Nephron (organoid): ENCODE measurements at regions not wholly inside any gene's neighbourhood (a gene's known extent, or its start where the extent isn't known, plus 50 kb on each side); places are given as distances from the start of the nearest gene placed in this dataset.

Experiments used
- H3K27ac Mint-ChIP-seq, 3 experiments: 2 replicates each; pipeline ENCODE4 v1.8.0; 2020; ENCODE audit warnings: mixed read lengths in 3 of 3, mild to moderate bottlenecking in 2 of 3, moderate library complexity in 1 of 3
- H3K27me3 Mint-ChIP-seq: 2 replicates; pipeline ENCODE4 v1.8.0; 2021; ENCODE audit warnings: low read depth, mild to moderate bottlenecking, moderate library complexity, mixed read lengths
- H3K36me3 Mint-ChIP-seq: 2 replicates; pipeline ENCODE4 v1.8.0; 2020; ENCODE audit warnings: low read depth, mixed read lengths
- H3K4me1 Mint-ChIP-seq: 2 replicates; pipeline ENCODE4 v1.8.0; 2020; ENCODE audit warnings: mixed read lengths
- H3K4me3 Mint-ChIP-seq, 3 experiments: 2 replicates each; pipeline ENCODE4 v1.8.0; 2020; ENCODE audit warnings: mild to moderate bottlenecking in 3 of 3, mixed read lengths in 3 of 3, moderate library complexity in 2 of 3
- H3K9me3 Mint-ChIP-seq: 2 replicates; pipeline ENCODE4 v1.8.0; 2020; ENCODE audit warnings: mixed read lengths
- TF ChIP-seq, protein P1 (sequence below), 3 experiments: fragments of 200-600 bp; sonication (generic); IDR thresholded peaks; one replicate each; pipeline ENCODE4 v1.5.0; 2021; ENCODE audit warnings: antibody characterized with exemption in 3 of 3; ENCODE audit not compliant: unreplicated experiment in 3 of 3

DNA sequence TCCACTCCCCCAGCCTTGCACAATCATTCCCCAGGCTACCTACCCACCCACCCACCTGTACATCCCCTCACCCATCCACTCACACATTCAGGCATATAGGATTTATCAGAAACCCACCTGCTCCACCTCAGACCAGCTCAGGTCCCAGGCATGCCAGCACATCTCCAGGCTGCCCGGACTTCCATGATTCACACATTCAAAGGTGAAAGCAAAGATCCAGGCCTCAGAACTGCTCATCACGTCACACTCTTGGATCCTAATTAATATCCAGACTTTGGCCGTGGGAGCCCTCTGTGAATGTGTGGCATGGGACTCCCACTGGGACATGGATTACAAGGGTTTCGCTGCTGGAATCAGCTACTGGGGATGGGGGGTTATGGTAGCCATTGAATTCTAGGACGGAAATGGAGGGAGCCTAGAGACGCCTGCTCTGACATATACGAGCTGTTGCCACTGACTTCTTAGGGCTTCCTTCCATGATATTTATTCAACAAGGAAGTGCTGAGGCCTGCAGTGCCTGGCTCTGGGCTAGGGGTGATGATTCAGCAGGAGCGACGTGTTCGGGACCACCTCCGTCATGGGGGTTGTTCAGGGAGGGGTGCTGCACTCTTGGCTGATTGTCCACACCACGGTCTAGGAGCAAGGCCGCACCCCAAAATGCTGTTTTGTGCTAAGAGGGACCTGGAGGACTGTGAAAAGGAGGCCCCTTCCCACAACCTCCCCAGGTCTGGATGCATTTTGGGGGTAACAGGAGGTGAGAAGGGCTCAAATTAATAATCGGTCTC, 56.9 kb upstream of the ADRA2C start:
- TF ChIP-seq, protein P1, sequence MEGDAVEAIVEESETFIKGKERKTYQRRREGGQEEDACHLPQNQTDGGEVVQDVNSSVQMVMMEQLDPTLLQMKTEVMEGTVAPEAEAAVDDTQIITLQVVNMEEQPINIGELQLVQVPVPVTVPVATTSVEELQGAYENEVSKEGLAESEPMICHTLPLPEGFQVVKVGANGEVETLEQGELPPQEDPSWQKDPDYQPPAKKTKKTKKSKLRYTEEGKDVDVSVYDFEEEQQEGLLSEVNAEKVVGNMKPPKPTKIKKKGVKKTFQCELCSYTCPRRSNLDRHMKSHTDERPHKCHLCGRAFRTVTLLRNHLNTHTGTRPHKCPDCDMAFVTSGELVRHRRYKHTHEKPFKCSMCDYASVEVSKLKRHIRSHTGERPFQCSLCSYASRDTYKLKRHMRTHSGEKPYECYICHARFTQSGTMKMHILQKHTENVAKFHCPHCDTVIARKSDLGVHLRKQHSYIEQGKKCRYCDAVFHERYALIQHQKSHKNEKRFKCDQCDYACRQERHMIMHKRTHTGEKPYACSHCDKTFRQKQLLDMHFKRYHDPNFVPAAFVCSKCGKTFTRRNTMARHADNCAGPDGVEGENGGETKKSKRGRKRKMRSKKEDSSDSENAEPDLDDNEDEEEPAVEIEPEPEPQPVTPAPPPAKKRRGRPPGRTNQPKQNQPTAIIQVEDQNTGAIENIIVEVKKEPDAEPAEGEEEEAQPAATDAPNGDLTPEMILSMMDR (IDR thresholded peaks at IDR 0.05; ENCODE audit: unreplicated experiment in 3 of 3): no peak
- Mint-ChIP-seq H3K27ac (peak overlapping the region; percentile 26 to 82 (median 65)), H3K4me1 (peaks cover 46% of the 10 kb centered on the region)

DNA sequence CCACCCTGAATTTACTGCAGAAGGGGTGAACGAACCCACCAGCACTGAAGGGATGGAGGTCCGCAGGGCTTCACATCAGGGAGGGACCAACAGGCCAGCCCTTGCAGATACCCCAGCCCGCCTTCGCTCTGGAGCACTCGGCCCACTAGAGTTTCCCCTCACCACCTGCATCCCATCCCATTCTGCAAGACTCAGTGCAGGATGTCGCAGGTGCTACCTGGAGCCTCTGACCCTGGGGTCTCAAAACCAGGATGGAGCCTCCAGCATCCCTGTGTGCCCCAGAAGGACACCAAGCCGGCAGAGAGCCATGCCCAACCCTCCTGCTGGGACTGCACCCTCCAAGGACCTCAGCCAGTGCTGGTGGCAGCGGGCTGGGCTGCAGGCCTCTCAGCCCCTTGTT, 57.6 kb upstream of the ADRA2C start:
- Mint-ChIP-seq H3K27ac (peak overlapping the region in 2 of 3 experiments; percentile 26 to 82), H3K36me3 (no peaks in the 10 kb centered on the region), H3K4me3 (no peak overlapping the region), H3K9me3 (no peaks in the 10 kb centered on the region), H3K4me1 (peaks cover 50% of the 10 kb centered on the region), H3K27me3 (peaks cover 17% of the 10 kb centered on the region)
- TF ChIP-seq, protein P1 (IDR thresholded peaks at IDR 0.05; ENCODE audit: unreplicated experiment in 3 of 3): no peak

More for the DNA sequence above, 56.9 kb upstream of the ADRA2C start:
- Mint-ChIP-seq H3K9me3 (no peaks in the 10 kb centered on the region), H3K27me3 (peaks cover 17% of the 10 kb centered on the region), H3K4me3 (peak overlapping the region in 2 of 3 experiments; percentile 21 to 52), H3K36me3 (no peaks in the 10 kb centered on the region)

DNA sequence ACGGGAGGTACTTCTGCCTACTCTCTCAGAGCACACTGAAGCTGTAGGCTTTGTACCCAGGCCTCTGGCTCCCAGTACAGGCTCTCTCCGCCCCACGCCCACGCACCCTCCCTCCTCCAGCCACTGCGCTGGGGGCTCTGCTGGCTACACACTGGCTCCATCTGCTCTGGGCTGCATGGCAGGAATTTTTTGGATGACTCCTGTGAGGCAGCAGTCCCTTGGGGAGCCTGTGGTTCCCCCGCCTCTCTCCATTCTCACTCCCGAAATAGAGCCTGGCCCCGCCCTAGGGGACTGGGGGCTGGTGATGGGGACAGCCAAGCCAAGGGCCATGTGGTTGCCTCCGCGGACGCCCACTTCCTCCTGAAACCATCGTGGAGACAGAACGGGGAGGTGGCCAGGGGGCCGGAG, 58.1 kb upstream of the ADRA2C start:
- Mint-ChIP-seq H3K9me3 (no peaks in the 10 kb centered on the region), H3K4me3 (peak overlapping the region; percentile 44 to 57 (median 50)), H3K27ac (peak overlapping the region; percentile 2 to 83 (median 7)), H3K27me3 (peaks cover 17% of the 10 kb centered on the region), H3K4me1 (peaks cover 48% of the 10 kb centered on the region), H3K36me3 (no peaks in the 10 kb centered on the region)
- TF ChIP-seq, protein P1 (IDR thresholded peaks at IDR 0.05; ENCODE audit: unreplicated experiment in 3 of 3): no peak

DNA sequence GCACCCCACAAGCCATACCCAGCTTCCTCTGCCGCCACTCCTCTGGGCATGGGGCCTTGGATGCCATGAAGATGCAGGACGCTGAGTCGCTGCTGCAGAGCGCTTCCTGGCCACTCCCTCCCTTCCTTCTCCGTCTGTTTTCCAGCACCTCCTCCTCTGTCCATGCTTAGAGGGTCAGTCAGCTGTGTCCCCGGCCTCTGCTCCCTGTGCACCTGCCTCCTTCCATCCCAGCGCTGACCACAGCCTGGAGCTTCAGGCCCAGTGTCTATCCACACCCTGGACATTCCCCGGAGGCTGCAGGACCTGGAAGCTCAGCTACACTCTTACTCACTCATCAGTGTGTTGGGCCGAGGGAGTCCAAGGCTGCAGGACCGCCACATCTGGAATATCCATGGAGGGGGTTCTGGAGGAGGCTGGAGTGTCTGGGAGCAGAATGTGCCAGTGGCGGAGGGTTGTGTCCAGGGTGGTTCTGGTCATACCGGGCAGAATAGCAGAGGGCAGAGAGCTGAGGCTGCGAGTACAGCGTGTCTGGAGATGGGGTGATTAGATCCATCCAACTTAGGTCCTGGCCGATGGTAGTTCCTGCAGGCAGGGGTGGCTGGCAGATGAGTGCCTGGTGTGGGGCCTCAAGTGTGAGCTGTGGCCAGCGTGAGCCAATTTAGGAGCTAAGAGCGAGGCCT, 58.6 kb upstream of the ADRA2C start:
- Mint-ChIP-seq H3K27ac (peak overlapping the region; percentile 2 to 83 (median 7)), H3K36me3 (no peaks in the 10 kb centered on the region), H3K9me3 (no peaks in the 10 kb centered on the region), H3K4me1 (peaks cover 47% of the 10 kb centered on the region), H3K27me3 (peaks cover 17% of the 10 kb centered on the region), H3K4me3 (peak overlapping the region; percentile 44 to 57 (median 50))
- TF ChIP-seq, protein P1 (IDR thresholded peaks at IDR 0.05; ENCODE audit: unreplicated experiment in 3 of 3): no peak

DNA sequence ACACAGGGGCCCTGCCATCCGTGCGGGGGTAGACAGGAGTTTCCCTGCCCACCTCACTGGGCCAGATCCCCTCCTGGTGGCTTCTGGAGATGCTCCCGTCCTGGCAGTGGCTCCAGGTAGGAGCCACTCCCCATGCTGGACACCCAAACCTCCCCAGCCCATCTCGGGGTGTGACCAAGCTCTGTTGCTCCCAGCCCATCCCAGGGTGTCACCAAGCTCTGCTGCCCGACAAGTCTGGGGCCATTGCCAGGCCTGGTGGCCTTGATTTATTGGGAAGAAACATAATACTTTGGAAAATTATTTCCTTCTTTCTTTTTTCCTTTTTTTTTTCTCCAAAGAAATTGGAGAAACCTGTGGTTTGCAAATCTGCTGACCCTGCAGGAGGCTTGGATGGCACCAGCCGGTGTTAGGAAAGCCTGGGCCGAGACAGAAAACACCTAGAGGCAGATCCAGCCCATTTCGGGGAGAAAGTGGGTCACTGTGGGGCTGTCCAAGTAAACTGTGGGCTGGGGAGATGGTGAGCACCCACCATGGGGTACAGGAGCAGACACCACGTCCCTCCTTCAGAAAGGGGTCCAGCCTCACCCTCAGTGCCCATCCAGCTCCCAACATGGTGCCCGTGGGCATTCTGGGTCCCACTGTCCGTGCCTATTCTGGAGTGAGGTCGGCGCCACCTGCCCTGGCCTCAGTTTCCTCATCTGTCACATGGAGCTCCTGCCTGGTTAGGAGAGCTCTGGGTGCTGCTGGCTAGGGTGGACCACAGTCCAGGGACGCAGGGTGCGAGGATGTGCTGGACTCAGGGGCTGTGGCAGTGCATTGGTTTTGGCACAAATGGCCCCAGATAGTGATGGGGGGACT, 59.4 kb upstream of the ADRA2C start:
- H3K9me3 Mint-ChIP-seq: no peaks in the 10 kb centered on the region
- H3K27me3 Mint-ChIP-seq: peaks cover 17% of the 10 kb centered on the region
- peaks cover 47% of the 10 kb centered on the region for H3K4me1 Mint-ChIP-seq
- H3K27ac Mint-ChIP-seq: no peak overlapping the region
- TF ChIP-seq, protein P1 (IDR thresholded peaks at IDR 0.05; ENCODE audit: unreplicated experiment in 3 of 3): no peak
- H3K36me3 Mint-ChIP-seq: no peaks in the 10 kb centered on the region
- H3K4me3 Mint-ChIP-seq: no peak overlapping the region
